ENCODE measurements at regions not wholly inside any gene's neighbourhood (a gene's known extent, or its start where the extent isn't known, plus 50 kb on each side); places are given as distances from the start of the nearest gene placed in this dataset.

GRCh38 chr12:127260999-127261398 is 1006.0 kb upstream of the TMEM132C start:
- 82 to 85% methylated on average over 7 of the region's 7 CpGs for WGBS, 2 donors
- DNase-seq = no peak
- Histone ChIP-seq H3K4me3 (no peak overlapping the region), H3K27ac (no peak overlapping the region), H3K27me3 (no peaks in the 10 kb centered on the region), H3K36me3 (no peaks in the 10 kb centered on the region), H3K4me1 (no peaks in the 10 kb centered on the region), H3K9me3 (no peaks in the 10 kb centered on the region)
- TF ChIP-seq, protein P1, sequence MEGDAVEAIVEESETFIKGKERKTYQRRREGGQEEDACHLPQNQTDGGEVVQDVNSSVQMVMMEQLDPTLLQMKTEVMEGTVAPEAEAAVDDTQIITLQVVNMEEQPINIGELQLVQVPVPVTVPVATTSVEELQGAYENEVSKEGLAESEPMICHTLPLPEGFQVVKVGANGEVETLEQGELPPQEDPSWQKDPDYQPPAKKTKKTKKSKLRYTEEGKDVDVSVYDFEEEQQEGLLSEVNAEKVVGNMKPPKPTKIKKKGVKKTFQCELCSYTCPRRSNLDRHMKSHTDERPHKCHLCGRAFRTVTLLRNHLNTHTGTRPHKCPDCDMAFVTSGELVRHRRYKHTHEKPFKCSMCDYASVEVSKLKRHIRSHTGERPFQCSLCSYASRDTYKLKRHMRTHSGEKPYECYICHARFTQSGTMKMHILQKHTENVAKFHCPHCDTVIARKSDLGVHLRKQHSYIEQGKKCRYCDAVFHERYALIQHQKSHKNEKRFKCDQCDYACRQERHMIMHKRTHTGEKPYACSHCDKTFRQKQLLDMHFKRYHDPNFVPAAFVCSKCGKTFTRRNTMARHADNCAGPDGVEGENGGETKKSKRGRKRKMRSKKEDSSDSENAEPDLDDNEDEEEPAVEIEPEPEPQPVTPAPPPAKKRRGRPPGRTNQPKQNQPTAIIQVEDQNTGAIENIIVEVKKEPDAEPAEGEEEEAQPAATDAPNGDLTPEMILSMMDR (IDR thresholded peaks at IDR 0.05) = no peak
- no peak for TF ChIP-seq POLR2A (IDR thresholded peaks at IDR 0.05)
- intact Hi-C loops (cut with DNase I) = no loop called here

GRCh38 chr12:127262615-127263014 is 1004.4 kb upstream of the TMEM132C start:
- WGBS, 2 donors = 50% methylated on average over 1 of the region's 1 CpG; no CpG with 5 or more reads in 1 of the 2 donors

GRCh38 chr12:127263621-127264020 is 1003.3 kb upstream of the TMEM132C start:
- no peak for TF ChIP-seq POLR2A (IDR thresholded peaks at IDR 0.05)
- TF ChIP-seq, protein P1 (IDR thresholded peaks at IDR 0.05) = no peak
- H3K36me3 ChIP-seq = no peaks in the 10 kb centered on the region
- WGBS, 2 donors = 90 to 95% methylated on average over 9 of the region's 9 CpGs
- no peaks in the 10 kb centered on the region for H3K27me3 ChIP-seq
- no peak overlapping the region for H3K27ac ChIP-seq
- no peak overlapping the region for H3K4me3 ChIP-seq
- H3K4me1 ChIP-seq = no peaks in the 10 kb centered on the region
- H3K9me3 ChIP-seq = no peaks in the 10 kb centered on the region
- intact Hi-C loops (cut with DNase I) = no loop called here
- DNase-seq = no peak

More at GRCh38 chr12:127262615-127263014, 1004.4 kb upstream of the TMEM132C start:
- Histone ChIP-seq H3K27ac (no peak overlapping the region), H3K27me3 (no peaks in the 10 kb centered on the region), H3K4me3 (no peak overlapping the region), H3K9me3 (no peaks in the 10 kb centered on the region), H3K4me1 (no peaks in the 10 kb centered on the region), H3K36me3 (no peaks in the 10 kb centered on the region)
- DNase-seq = no peak
- TF ChIP-seq POLR2A (IDR thresholded peaks at IDR 0.05) = no peak
- TF ChIP-seq, protein P1 (IDR thresholded peaks at IDR 0.05) = no peak
- intact Hi-C loops (cut with DNase I) = no loop called here

- 81 to 85% methylated on average over 4 of the region's 4 CpGs for WGBS, 2 donors
- Histone ChIP-seq H3K27me3 (no peaks in the 10 kb centered on the region), H3K4me1 (no peaks in the 10 kb centered on the region), H3K36me3 (no peaks in the 10 kb centered on the region), H3K4me3 (no peak overlapping the region), H3K9me3 (no peaks in the 10 kb centered on the region), H3K27ac (no peak overlapping the region)
- intact Hi-C loops (cut with DNase I) = no loop called here
- DNase-seq = no peak
- no peak for TF ChIP-seq POLR2A (IDR thresholded peaks at IDR 0.05)
- TF ChIP-seq, protein P1 (IDR thresholded peaks at IDR 0.05) = no peak
These were observed 999.8 kb upstream of the TMEM132C start for GRCh38 chr12:127267128-127267527.

- Histone ChIP-seq H3K27ac (no peak overlapping the region), H3K27me3 (no peaks in the 10 kb centered on the region), H3K36me3 (no peaks in the 10 kb centered on the region), H3K4me3 (no peak overlapping the region), H3K4me1 (no peaks in the 10 kb centered on the region), H3K9me3 (no peaks in the 10 kb centered on the region)
- TF ChIP-seq, protein P1 (IDR thresholded peaks at IDR 0.05) = no peak
- no peak for TF ChIP-seq POLR2A (IDR thresholded peaks at IDR 0.05)
- WGBS, 2 donors = 58 to 72% methylated on average over 8 of the region's 8 CpGs
- intact Hi-C loops (cut with DNase I) = no loop called here
- no peak for DNase-seq
These were observed 998.8 kb upstream of the TMEM132C start for GRCh38 chr12:127268213-127268612.
